KMS-11 (cell line): ENCODE measurements at regions not wholly inside any gene's neighbourhood (a gene's known extent, or its start where the extent isn't known, plus 50 kb on each side); places are given as distances from the start of the nearest gene placed in this dataset.

Experiments
- H2AFZ ChIP-seq: fragments of 200-600 bp; sonication (generic); 2 replicates; pipeline ENCODE4 v1.6.1; 2016; ENCODE audit warnings: antibody characterized with exemption, mixed run types, low read depth
- H3K27ac ChIP-seq: fragments of 200-600 bp; sonication (generic); 2 replicates; pipeline ENCODE4 v1.6.1; 2016; ENCODE audit warnings: mild to moderate bottlenecking, mixed run types
- H3K27me3 ChIP-seq: fragments of 200-600 bp; sonication (generic); 2 replicates; pipeline ENCODE4 v1.6.1; 2017; ENCODE audit warnings: mild to moderate bottlenecking, low read depth, mixed run types, moderate library complexity; ENCODE audit not compliant: insufficient read depth
- H3K36me3 ChIP-seq: fragments of 200-600 bp; sonication (generic); 2 replicates; pipeline ENCODE4 v1.6.1; 2017; ENCODE audit warnings: mild to moderate bottlenecking, mixed run types; ENCODE audit not compliant: insufficient read depth
- H3K4me1 ChIP-seq: fragments of 200-600 bp; sonication (generic); 2 replicates; pipeline ENCODE4 v1.6.1; 2016; ENCODE audit warnings: mild to moderate bottlenecking, low read depth, mixed run types; ENCODE audit not compliant: poor library complexity, severe bottlenecking
- H3K4me2 ChIP-seq: fragments of 200-600 bp; sonication (generic); 2 replicates; pipeline ENCODE4 v1.7.0; 2016; ENCODE audit warnings: mild to moderate bottlenecking, mixed run types
- H3K4me3 ChIP-seq: fragments of 200-600 bp; sonication (generic); IDR thresholded peaks from 2 replicates; pipeline ENCODE4 v1.6.1; 2017; ENCODE audit warnings: low read depth, low read length, mixed read lengths; ENCODE audit not compliant: insufficient read depth
- H3K79me2 ChIP-seq: fragments of 200-600 bp; sonication (generic); 2 replicates; pipeline ENCODE4 v1.6.1; 2016; ENCODE audit warnings: low read depth, mixed run types; ENCODE audit not compliant: insufficient read depth
- H3K9ac ChIP-seq: fragments of 200-600 bp; sonication (generic); 2 replicates; pipeline ENCODE4 v1.6.1; 2016; ENCODE audit warnings: mild to moderate bottlenecking, mixed run types
- H4K20me1 ChIP-seq: fragments of 200-600 bp; sonication (generic); 2 replicates; pipeline ENCODE4 v1.6.1; 2016; ENCODE audit warnings: mild to moderate bottlenecking, mixed run types; ENCODE audit not compliant: insufficient read depth
- CTCF ChIP-seq: fragments of 200-600 bp; sonication (generic); conservative IDR thresholded peaks from 2 replicates; pipeline ENCODE4 v1.6.1; 2017; ENCODE audit warnings: low read depth, mild to moderate bottlenecking, antibody characterized with exemption, low read length, moderate library complexity, mixed read lengths

- H3K4me3 ChIP-seq: no peak overlapping the region
- no peak overlapping the region for H3K4me2 ChIP-seq
Measured at GRCh38 chr12:24198936-24199671, 249.6 kb upstream of the SOX5 start.

GRCh38 chr12:24198070-24198469 is 248.6 kb upstream of the SOX5 start:
- Histone ChIP-seq H3K4me2 (no peak overlapping the region), H3K9ac (no peak overlapping the region), H3K79me2 (no peaks in the 10 kb centered on the region), H3K27ac (no peak overlapping the region), H3K36me3 (no peaks in the 10 kb centered on the region), H2AFZ (no peak overlapping the region), H3K27me3 (no peaks in the 10 kb centered on the region), H3K4me3 (no peak overlapping the region), H4K20me1 (no peaks in the 10 kb centered on the region), H3K4me1 (no peaks in the 10 kb centered on the region)
- TF ChIP-seq CTCF: no peak

More at GRCh38 chr12:24198936-24199671, 249.6 kb upstream of the SOX5 start:
- no peaks in the 10 kb centered on the region for H3K36me3 ChIP-seq
- H3K27me3 ChIP-seq: no peaks in the 10 kb centered on the region
- no peak overlapping the region for H3K27ac ChIP-seq
- no peaks in the 10 kb centered on the region for H4K20me1 ChIP-seq
- TF ChIP-seq CTCF: no peak
- no peaks in the 10 kb centered on the region for H3K4me1 ChIP-seq
- no peaks in the 10 kb centered on the region for H3K79me2 ChIP-seq
- no peak overlapping the region for H3K9ac ChIP-seq
- H2AFZ ChIP-seq: no peak overlapping the region

GRCh38 chr12:24197532-24197931 is 248.1 kb upstream of the SOX5 start:
- Histone ChIP-seq H3K27me3 (no peaks in the 10 kb centered on the region), H3K4me3 (no peak overlapping the region), H3K79me2 (no peaks in the 10 kb centered on the region), H3K36me3 (no peaks in the 10 kb centered on the region), H2AFZ (no peak overlapping the region), H3K27ac (no peak overlapping the region), H3K9ac (no peak overlapping the region), H3K4me1 (no peaks in the 10 kb centered on the region), H3K4me2 (no peak overlapping the region), H4K20me1 (no peaks in the 10 kb centered on the region)
- no peak for TF ChIP-seq CTCF

DNA sequence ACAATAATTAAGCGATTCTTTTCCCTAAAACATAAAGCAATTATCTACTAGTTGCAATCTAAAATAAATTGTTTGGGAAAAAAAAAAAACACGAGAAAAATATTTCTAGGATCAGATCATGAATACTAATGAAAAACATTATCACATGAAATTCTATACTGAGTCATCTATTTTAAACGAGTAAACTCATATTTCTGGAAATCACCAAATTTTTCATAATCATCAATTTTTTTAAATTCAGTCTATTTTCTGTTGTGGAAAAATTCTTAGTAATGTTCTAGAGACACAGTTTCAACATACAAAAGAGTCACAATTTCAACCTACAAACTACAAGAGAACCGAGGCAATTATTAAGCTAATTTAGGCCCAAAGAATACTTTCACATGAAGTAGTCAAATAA is 245.6 kb upstream of the SOX5 start:
- no peaks in the 10 kb centered on the region for H3K27me3 ChIP-seq
- H3K36me3 ChIP-seq: no peaks in the 10 kb centered on the region
- no peak overlapping the region for H3K4me3 ChIP-seq
- H2AFZ ChIP-seq: no peak overlapping the region
- no peak overlapping the region for H3K27ac ChIP-seq
- no peak overlapping the region for H3K9ac ChIP-seq
- H3K79me2 ChIP-seq: no peaks in the 10 kb centered on the region
- no peak for TF ChIP-seq CTCF
- no peaks in the 10 kb centered on the region for H4K20me1 ChIP-seq
- H3K4me1 ChIP-seq: no peaks in the 10 kb centered on the region
- H3K4me2 ChIP-seq: no peak overlapping the region
